Tongue (tissue), 1 donor: ENCODE measurements at regions not wholly inside any gene's neighbourhood (a gene's known extent, or its start where the extent isn't known, plus 50 kb on each side); places are given as distances from the start of the nearest gene placed in this dataset.

ENCODE experiments used
- DNase-seq: peaks from one replicate; pipeline ENCODE4 v3.0.0-alpha.2; 2015

DNA sequence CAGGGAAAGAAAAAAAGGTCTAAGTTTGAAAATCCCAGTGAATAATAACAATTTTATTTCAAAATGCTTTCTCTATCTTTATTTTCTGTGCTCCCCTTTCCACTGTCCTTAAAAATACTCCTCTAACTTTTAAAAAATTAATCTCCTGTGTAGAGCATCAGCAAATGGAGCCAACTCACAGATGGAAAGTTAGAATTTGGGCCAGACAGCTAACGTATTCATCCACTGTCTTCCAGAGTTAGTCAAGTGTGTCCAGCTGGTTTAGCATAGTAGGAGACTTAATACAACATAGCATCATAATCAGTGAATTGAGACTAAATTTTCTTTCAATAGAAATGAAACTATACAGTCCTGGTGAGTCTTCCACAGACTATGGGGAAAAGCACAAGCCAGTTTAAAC lies 419.0 kb upstream of the LRRC7 start:
- no peak for DNase-seq

DNA sequence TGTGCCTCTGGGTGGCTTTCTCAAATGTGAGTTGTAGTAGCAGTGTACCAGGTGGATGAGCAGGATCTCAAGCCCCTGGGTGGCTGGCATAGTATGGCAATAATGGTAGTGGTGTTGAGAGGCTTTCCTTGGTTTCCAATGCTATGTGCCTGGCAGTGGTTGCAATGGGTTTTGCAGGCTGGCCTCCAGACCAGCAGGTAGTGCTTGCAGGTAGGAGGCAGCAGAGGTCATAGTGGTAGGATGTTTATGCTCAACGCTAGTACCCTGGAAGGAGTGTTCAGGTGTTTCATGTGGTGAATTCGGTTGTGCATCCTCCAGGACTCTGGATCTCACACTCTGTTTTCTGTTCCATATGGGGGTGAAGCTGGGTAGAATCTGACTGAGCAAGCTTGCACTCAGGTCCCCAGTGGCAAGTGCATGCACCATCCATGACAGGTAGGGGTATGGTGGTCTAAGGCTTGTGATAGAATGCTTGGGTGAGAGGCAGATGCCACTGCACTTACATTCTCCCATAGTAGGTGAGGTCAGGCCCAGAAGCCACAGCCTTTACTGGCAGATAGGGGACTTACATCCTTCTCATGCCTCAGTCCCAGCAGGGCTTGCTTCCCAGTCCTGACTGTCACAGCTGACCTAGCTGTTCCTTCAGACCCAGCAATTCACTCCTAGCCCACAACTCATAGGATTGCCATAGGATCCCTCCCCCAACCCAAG lies 410.5 kb upstream of the LRRC7 start:
- no peak for DNase-seq

- no peak for DNase-seq
These were observed 404.5 kb upstream of the LRRC7 start for GRCh38 chr1:69163241-69163640.

- DNase-seq, result no peak
These were observed 403.9 kb upstream of the LRRC7 start for GRCh38 chr1:69163779-69164178.

DNA sequence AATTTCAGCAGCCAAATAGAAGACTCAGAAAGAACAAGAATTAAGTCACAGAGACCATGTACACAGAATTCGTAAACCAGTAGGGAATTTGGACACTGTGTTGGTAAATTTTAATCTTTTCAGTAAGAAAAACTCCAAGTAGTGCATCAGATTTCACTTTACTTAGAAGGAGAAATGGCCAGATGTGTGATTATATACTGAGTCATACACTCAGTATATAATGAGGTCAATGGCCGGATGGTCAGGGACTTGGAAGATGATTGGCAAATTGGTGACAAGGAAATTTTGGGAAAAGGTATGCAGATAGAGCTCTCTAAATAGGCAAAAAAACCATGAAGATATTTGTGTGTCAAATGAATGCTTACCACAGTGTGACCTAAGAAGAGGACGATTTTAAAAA lies 399.8 kb upstream of the LRRC7 start:
- no peak for DNase-seq

DNA sequence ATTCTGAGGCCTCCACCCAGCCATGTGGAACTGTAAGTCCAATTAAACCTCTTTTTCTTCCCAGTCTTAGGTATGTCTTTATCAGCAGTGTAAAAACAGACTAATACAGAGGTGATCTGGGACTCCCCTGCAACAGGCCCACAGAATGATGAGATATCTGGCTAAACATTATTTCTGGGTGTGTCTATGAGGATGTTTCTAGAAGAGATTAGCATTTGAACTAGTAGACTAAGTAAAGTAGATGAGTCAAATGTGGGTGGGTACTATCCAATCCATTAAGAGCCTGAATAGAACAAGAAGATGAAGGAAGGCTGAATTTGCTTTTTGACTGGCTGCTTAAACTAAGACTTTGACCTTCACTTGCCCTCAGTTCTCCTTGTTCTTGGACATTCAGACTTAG lies 396.5 kb upstream of the LRRC7 start:
- DNase-seq, result no peak

DNA sequence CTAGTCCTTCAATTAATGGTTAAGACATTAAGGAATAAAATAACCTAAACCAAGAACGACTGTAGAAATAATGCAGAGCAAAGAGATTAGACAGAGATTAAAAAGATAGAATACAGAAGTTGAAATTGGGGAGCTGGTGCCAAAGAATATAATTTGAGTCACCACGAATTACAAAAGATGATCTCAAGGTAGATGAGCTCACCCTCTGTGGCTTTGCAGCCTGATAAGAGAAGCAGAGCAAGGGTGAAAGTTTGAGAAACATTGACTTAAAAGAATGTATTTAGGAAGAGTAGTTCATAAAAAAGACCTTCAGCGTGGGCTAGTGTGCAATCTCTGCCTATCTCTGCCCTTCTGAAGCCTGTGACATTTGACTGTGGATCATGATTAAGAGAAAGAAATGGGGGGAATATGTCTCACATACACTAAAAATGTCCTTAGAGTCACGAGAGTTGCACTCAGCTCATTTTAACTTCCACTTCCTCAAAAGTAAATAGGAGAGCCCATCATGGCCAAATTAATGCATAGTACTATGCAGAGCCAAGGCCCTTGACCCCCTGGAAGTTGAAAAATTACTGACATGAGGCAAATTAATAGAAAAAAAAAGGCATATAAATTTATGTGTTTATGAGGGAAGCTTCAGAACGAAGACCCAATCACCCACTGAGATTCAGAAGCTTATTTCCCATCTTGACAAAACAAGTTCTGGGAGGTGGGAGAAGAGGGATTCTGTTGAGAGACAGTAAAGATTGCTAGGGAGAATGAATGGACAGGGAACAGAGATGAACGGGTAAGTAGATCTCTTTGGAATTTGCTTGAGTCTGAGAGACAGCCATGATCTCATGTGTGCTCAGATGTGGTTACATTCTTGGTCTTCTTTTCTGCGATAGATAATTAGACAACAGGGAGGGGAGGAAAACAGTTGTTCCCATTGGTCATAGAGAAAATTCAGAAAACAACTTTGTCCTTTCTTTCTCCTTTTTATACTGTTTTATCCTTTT lies 395.4 kb upstream of the LRRC7 start:
- DNase-seq, result no peak

DNA sequence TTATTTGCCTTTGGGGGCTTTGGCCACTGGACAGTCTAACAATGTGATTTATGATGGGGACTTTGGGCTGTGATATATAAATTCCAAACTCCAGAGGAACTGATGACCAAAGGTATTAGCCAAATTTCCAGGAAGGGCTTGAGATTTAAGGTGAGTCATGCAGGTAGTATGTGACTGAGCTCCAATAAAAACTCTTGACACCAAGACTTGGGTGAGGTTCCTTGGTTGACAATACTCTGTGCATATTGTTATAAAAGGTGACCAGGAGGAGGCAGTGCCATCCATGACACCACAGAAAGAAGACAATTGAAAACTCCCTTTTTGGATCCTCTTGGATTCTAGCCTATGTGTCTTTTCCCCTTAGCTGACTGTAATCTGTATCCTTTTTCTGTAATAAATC lies 392.7 kb upstream of the LRRC7 start:
- no peak for DNase-seq

- no peak for DNase-seq
These were observed 387.4 kb upstream of the LRRC7 start for GRCh38 chr1:69180358-69180757.

GRCh38 chr1:69185378-69185777 lies 382.3 kb upstream of the LRRC7 start:
- DNase-seq, result no peak

GRCh38 chr1:69191335-69191734 lies 376.4 kb upstream of the LRRC7 start:
- peak; percentile 59 for DNase-seq

GRCh38 chr1:69195136-69195535 lies 372.6 kb upstream of the LRRC7 start:
- DNase-seq, result no peak

DNA sequence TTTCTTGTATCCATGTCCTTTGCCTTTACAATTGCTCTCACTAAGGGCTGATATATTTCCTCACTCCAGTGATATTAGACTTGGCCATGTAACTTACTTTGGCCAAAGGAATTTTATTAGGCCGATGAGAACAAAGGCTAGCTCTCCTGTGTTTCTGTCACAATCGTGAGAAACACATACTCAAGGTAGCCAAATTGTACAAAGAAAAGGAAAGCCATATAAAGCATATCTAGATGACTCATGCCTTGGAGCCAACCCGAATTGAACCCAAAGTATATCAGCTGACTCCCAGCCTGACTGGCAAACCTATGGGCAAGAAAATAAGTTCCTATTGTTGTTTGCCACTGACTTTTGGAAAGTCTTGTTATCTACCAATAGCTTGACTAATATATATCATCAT lies 371.7 kb upstream of the LRRC7 start:
- DNase-seq, result no peak

- no peak for DNase-seq
These were observed 369.9 kb upstream of the LRRC7 start for GRCh38 chr1:69197816-69198215.

DNA sequence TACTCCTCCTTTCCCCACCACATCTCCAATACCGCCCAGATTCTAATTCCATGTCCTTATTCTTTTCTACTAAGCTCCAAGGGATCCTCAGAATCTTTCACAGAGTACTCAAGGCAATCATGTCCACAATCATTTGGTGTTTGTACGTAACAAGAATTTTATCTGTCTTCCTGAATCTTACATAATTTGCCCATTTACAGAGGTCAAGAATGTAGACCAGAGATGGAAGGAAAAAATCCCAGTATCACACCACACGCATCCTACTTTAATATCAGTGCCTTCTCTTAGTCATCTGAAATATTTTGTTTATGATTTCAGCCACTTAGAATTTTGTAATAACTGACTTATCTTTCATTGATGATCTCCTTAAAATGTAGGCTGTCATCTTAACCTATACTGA lies 366.0 kb upstream of the LRRC7 start:
- DNase-seq, result no peak

- no peak for DNase-seq
These were observed 364.6 kb upstream of the LRRC7 start for GRCh38 chr1:69203166-69203565.

GRCh38 chr1:69213644-69214043 lies 354.1 kb upstream of the LRRC7 start:
- no peak for DNase-seq

GRCh38 chr1:69215883-69216282 lies 351.8 kb upstream of the LRRC7 start:
- DNase-seq, result no peak

DNA sequence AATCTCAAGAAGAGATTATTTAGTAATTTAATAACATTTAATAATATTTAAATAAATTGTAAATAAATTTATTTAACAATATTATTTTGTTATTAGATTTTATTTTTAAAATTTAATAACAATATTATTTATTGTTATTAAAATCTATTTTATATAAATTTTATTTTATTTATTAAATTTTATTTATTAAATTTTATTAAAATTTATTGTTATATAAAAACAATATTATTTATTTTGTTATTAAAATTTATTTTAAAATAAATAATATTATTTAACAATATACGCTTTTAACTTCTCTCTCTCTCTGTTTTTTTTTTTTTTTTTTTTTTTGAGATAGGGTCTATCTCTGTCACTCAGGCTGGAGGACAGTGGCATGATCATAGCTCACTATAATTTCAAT lies 347.1 kb upstream of the LRRC7 start:
- DNase-seq, result no peak

- peak; percentile 27 for DNase-seq
These were observed 346.2 kb upstream of the LRRC7 start for GRCh38 chr1:69221524-69221923.

DNA sequence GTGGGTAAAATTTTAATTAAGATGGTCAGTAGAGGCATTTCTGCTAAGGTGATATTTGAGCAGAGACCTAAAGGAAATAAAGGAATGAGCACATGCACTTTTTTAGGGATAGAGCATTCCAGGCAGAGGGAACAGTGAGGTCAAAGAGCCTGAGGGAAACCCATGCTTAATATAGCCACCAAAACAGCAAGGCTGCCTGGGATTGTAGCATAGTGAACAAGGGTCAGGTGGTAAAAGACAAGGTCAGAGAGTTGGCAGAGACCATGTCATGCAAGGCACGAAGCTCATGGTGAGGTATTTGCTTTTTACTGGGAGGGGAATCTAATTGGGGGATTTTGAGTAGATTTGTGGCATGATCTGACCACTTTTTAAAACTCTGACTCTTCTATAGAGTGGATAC lies 344.6 kb upstream of the LRRC7 start:
- DNase-seq, result no peak

GRCh38 chr1:69228501-69228900 lies 339.2 kb upstream of the LRRC7 start:
- no peak for DNase-seq

DNA sequence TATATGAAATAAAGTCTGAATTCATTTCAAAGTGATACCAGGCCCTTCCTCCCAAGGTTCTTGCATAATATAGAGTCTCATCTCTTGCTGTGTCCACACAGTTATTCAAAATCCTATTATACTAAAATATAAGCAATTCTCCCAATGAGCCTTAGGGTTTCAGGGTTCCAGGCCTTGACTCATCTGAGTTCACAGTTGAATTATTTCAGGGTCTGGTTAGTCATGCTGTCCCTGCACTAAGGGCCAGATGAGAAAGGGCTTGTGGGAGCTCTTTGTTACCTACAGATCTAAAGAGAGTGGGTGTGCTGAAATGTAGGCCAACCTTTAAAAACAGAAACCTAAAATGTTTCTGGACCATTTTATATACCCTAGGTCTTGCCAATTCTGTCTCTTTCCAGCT lies 337.5 kb upstream of the LRRC7 start:
- no peak for DNase-seq

DNA sequence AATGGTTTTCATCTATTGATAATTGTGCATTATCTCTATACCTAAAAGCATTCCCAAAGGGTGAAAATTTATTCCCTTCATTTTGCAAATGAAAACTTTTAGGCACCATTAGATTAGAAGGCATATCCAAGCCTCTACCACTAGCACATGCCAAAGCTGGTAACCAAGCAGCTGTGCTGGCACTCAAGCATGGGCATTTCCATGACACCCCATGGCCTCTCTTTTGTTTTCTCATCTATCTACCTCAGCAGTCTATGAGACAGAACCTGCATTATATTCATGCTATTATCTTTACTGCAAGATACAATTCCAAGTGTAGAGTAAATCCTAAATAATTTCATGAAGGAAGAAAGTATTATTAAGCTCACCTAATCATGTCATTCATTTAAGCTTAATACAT lies 334.3 kb upstream of the LRRC7 start:
- no peak for DNase-seq
